IMR-90 (cell line): ENCODE measurements at regions not wholly inside any gene's neighbourhood (a gene's known extent, or its start where the extent isn't known, plus 50 kb on each side); places are given as distances from the start of the nearest gene placed in this dataset.

Experiments used
- ATAC-seq: fragments of 200-7000 bp; cut with Tn5 transposase; 2 replicates; pipeline ENCODE4 v1.9.1; 2020; ENCODE audit warnings: low read depth, mild to moderate bottlenecking, moderate library complexity
- BruUV-seq: library from RNA; stranded (reverse); fragments of 400-500 nt; replicated peaks from 2 replicates; lab custom pipeline; 2021; lab: Mats Ljungman, UMichigan
- CTCF ChIA-PET: fragments of 300-600 bp; formaldehyde crosslinking; extraction: SDS; loops from one replicate; lab custom pipeline; 2021; ENCODE audit warnings: antibody characterized with exemption; lab: Yijun Ruan, JAX
- POLR2A ChIA-PET: fragments of 300-600 bp; sonication (Branson Sonifier 250); formaldehyde crosslinking; loops from one replicate; lab custom pipeline; 2022; ENCODE audit warnings: antibody characterized with exemption; ENCODE audit not compliant: unreplicated experiment; lab: Charles Lee
- DNase-seq: peaks from one replicate; pipeline ENCODE4 v3.0.0; 2013
- H2AFZ ChIP-seq: replicated peaks from 2 replicates; pipeline ENCODE3; 2013; ENCODE audit warnings: low read length, mild to moderate bottlenecking; ENCODE audit not compliant: poor library complexity
- H2AK5ac ChIP-seq: 2 replicates; pipeline ENCODE4 v1.6.1; 2013; ENCODE audit warnings: low read depth, low read length, inconsistent platforms
- H2AK9ac ChIP-seq: replicated peaks from 2 replicates; pipeline ENCODE3; 2013; ENCODE audit warnings: mild to moderate bottlenecking, low read depth, low read length, moderate library complexity; ENCODE audit not compliant: poor library complexity
- H2BK120ac ChIP-seq: 2 replicates; pipeline ENCODE4 v1.6.1; 2013; ENCODE audit warnings: low read depth, low read length, inconsistent platforms
- H2BK15ac ChIP-seq: 3 replicates; pipeline ENCODE4 v1.6.1; 2013; ENCODE audit warnings: low read depth, low read length, inconsistent platforms
- H2BK20ac ChIP-seq: 2 replicates; pipeline ENCODE4 v1.6.1; 2013; ENCODE audit warnings: low read depth, mild to moderate bottlenecking, inconsistent platforms, low read length, moderate library complexity
- H2BK5ac ChIP-seq: 2 replicates; pipeline ENCODE4 v1.6.1; 2013; ENCODE audit warnings: mild to moderate bottlenecking, low read depth, low read length, inconsistent platforms; ENCODE audit not compliant: poor library complexity, severe bottlenecking
- H3K14ac ChIP-seq: replicated peaks from 2 replicates; pipeline ENCODE4 v1.6.1; 2013; ENCODE audit warnings: low read depth, low read length, inconsistent platforms
- H3K18ac ChIP-seq: 2 replicates; pipeline ENCODE4 v1.6.1; 2013; ENCODE audit warnings: low read depth, low read length, control low read depth
- H3K23ac ChIP-seq: 2 replicates; pipeline ENCODE4 v1.6.1; 2013; ENCODE audit warnings: low read depth, low read length, inconsistent platforms
- H3K27ac ChIP-seq: 2 replicates; pipeline ENCODE4 v1.5.1; 2013; ENCODE audit warnings: mild to moderate bottlenecking, control low read depth, low read length; ENCODE audit not compliant: insufficient read depth
- H3K27me3 ChIP-seq: 2 replicates; pipeline ENCODE4 v1.6.1; 2013; ENCODE audit warnings: low read length; ENCODE audit not compliant: control insufficient read depth, insufficient read depth
- H3K36me3 ChIP-seq: 2 replicates; pipeline ENCODE4 v1.6.1; 2013; ENCODE audit warnings: low read length, mixed read lengths; ENCODE audit not compliant: control insufficient read depth, insufficient read depth
- H3K4ac ChIP-seq: 2 replicates; pipeline ENCODE4 v1.6.1; 2013; ENCODE audit warnings: low read depth, low read length, inconsistent platforms
- H3K4me1 ChIP-seq: 2 replicates; pipeline ENCODE4 v1.6.1; 2013; ENCODE audit warnings: low read length, mixed read lengths; ENCODE audit not compliant: control insufficient read depth, insufficient read depth
- H3K4me2 ChIP-seq: 2 replicates; pipeline ENCODE4 v1.6.1; 2013; ENCODE audit warnings: low read depth, mild to moderate bottlenecking, control low read depth, low read length, moderate library complexity
- H3K4me3 ChIP-seq: 2 replicates; pipeline ENCODE4 v1.5.1; 2013; ENCODE audit warnings: low read depth, mild to moderate bottlenecking, control low read depth, low read length, moderate library complexity; ENCODE audit not compliant: insufficient read depth
- H3K56ac ChIP-seq: 2 replicates; pipeline ENCODE4 v1.6.1; 2013; ENCODE audit warnings: low read length, inconsistent platforms; ENCODE audit not compliant: insufficient read depth; ENCODE audit errors: extremely low read depth
- H3K79me1 ChIP-seq, 2 experiments: 2 replicates each; pipeline ENCODE4 v1.6.1; 2013; ENCODE audit warnings: low read length in 2 of 2, inconsistent platforms in 1 of 2, low read depth in 1 of 2
- H3K9ac ChIP-seq: 2 replicates; pipeline ENCODE4 v1.6.1; 2013; ENCODE audit warnings: low read depth, low read length, control low read depth
- H3K9me1 ChIP-seq: 2 replicates; pipeline ENCODE4 v1.6.1; 2013; ENCODE audit warnings: low read length, inconsistent platforms; ENCODE audit not compliant: insufficient read depth
- H3K9me3 ChIP-seq: 2 replicates; pipeline ENCODE4 v1.6.1; 2013; ENCODE audit warnings: low read length; ENCODE audit not compliant: control insufficient read depth, insufficient read depth
- H4K20me1 ChIP-seq: 2 replicates; pipeline ENCODE4 v1.6.1; 2013; ENCODE audit warnings: low read length, inconsistent platforms; ENCODE audit not compliant: insufficient read depth
- H4K5ac ChIP-seq: 2 replicates; pipeline ENCODE4 v1.6.1; 2013; ENCODE audit warnings: mild to moderate bottlenecking, low read depth, low read length, control low read depth
- H4K8ac ChIP-seq, 2 experiments: 2 replicates each; pipeline ENCODE4 v1.6.1; 2013; ENCODE audit warnings: low read depth in 2 of 2, low read length in 2 of 2, control low read depth in 1 of 2, inconsistent platforms in 1 of 2
- H4K91ac ChIP-seq: 2 replicates; pipeline ENCODE4 v1.6.1; 2013; ENCODE audit warnings: low read depth, low read length, inconsistent platforms; ENCODE audit not compliant: insufficient read depth
- CHD1 ChIP-seq: IDR thresholded peaks from 2 replicates; pipeline ENCODE4 v1.6.1; 2012; ENCODE audit warnings: low read depth, low read length, improper control_type of control experiment
- FOS ChIP-seq: fragments of 150-350 bp; IDR thresholded peaks from 2 replicates; pipeline ENCODE4 v1.6.1; 2016; ENCODE audit warnings: low read depth, low read length
- POLR2A ChIP-seq: IDR thresholded peaks from 2 replicates; pipeline ENCODE4 v1.6.1; 2012; ENCODE audit warnings: mild to moderate bottlenecking, low read depth, low read length
- RAD21 ChIP-seq: IDR thresholded peaks from 2 replicates; pipeline ENCODE4 v1.6.1; 2012; ENCODE audit warnings: low read length, improper control_type of control experiment
- RCOR1 ChIP-seq: IDR thresholded peaks from 2 replicates; pipeline ENCODE4 v1.6.1; 2012; ENCODE audit warnings: mild to moderate bottlenecking, low read length, improper control_type of control experiment; ENCODE audit not compliant: insufficient replicate concordance
- RFX5 ChIP-seq: IDR thresholded peaks from 2 replicates; pipeline ENCODE4 v1.8.0; 2012; ENCODE audit warnings: low read depth, mild to moderate bottlenecking, low read length, moderate library complexity
- SMC3 ChIP-seq: fragments of 150-350 bp; IDR thresholded peaks from 2 replicates; pipeline ENCODE4 v1.6.1; 2016; ENCODE audit warnings: low read depth, mild to moderate bottlenecking, antibody characterized with exemption, low read length, moderate library complexity
- WGBS, 2 experiments: methylation state at CpG; one replicate each; pipeline versions ENCODE4 v1.1.5 to v1.1.7; 2013; ENCODE audit warnings: missing lambda C conversion rate in 2 of 2; ENCODE audit not compliant: insufficient read length in 1 of 2; ENCODE audit errors: extremely low coverage in 2 of 2; 5-methylcytosine and 5-hydroxymethylcytosine counted together
- dilution Hi-C: fragments of 300-500 bp; cut with HindIII; formaldehyde crosslinking; loops from one replicate; pipeline ENCODE4 v1.14.3; 2018; ENCODE audit warnings: low sequenced_read_pairs; ENCODE audit not compliant: unreplicated experiment
- in situ Hi-C: fragments of 300-500 bp; cut with MboI; formaldehyde crosslinking; loops from 3 replicates; pipeline ENCODE4 v1.14.3; 2019; ENCODE audit warnings: low sequenced_read_pairs, inconsistent platforms, mixed read lengths
- intact Hi-C: fragments of 100-400 bp; cut with micrococcal nuclease; formaldehyde crosslinking; loops from 2 replicates; pipeline ENCODE4 v1.10.0; 2022
- TF ChIP-seq, protein P1 (sequence below): conservative IDR thresholded peaks from 2 replicates; pipeline ENCODE4 v1.5.1; 2012; ENCODE audit warnings: mild to moderate bottlenecking, low read depth, low read length, improper control_type of control experiment

DNA sequence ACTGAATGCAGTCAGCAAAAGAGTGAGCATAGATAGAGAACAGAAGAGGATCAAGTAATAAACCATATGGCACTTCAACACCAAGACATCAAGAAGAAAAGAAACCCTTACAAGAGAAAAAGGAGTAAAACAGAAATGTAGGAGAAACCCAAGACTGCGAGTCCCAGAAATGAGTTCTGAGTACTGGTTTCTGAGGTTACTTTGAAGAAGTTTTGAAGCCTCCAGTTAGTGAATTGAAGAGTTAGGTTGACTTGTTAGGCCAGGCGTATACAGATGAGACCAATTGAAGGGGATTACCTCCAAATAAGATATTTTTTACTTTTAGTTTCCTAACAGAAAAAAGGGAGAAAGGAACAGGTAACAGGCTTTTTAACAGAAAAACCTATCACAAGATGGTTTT lies 162.2 kb upstream of the SSTR1 start:
- Histone ChIP-seq H3K27me3 (no peaks in the 10 kb centered on the region), H2BK20ac (no peak overlapping the region), H3K36me3 (no peaks in the 10 kb centered on the region), H2AK9ac (no peak overlapping the region), H3K56ac (no peak overlapping the region), H3K79me1 (no peaks in the 10 kb centered on the region), H2AFZ (no peak overlapping the region), H3K9me3 (no peaks in the 10 kb centered on the region), H4K8ac (no peak overlapping the region), H3K4me3 (no peak overlapping the region), H3K23ac (no peak overlapping the region), H2BK120ac (no peak overlapping the region), H2BK15ac (no peak overlapping the region), H4K91ac (no peak overlapping the region), H2AK5ac (no peak overlapping the region), H3K4me1 (no peaks in the 10 kb centered on the region), H3K14ac (no peak overlapping the region), H3K4ac (no peak overlapping the region), H4K20me1 (no peaks in the 10 kb centered on the region), H3K18ac (no peak overlapping the region), H2BK5ac (no peak overlapping the region), H4K5ac (no peak overlapping the region), H3K4me2 (no peak overlapping the region), H3K27ac (no peak overlapping the region), H3K9me1 (no peaks in the 10 kb centered on the region), H3K9ac (no peak overlapping the region)
- intact Hi-C loops, result no loop called here
- dilution Hi-C loops, result no loop called here
- BruUV-seq, result no TSS peak
- no CpG with 5 or more reads among the region's 2 CpGs for WGBS, 2 experiments
- POLR2A ChIA-PET, result no interaction called here
- ATAC-seq, result no peak
- in situ Hi-C loops, result no loop called here
- CTCF ChIA-PET, result no interaction called here
- no peak for DNase-seq
- TF ChIP-seq RAD21 (no peak), SMC3 (no peak), RCOR1 (no peak), CHD1 (no peak), RFX5 (no peak), FOS (no peak), POLR2A (no peak)
- TF ChIP-seq, protein P1, sequence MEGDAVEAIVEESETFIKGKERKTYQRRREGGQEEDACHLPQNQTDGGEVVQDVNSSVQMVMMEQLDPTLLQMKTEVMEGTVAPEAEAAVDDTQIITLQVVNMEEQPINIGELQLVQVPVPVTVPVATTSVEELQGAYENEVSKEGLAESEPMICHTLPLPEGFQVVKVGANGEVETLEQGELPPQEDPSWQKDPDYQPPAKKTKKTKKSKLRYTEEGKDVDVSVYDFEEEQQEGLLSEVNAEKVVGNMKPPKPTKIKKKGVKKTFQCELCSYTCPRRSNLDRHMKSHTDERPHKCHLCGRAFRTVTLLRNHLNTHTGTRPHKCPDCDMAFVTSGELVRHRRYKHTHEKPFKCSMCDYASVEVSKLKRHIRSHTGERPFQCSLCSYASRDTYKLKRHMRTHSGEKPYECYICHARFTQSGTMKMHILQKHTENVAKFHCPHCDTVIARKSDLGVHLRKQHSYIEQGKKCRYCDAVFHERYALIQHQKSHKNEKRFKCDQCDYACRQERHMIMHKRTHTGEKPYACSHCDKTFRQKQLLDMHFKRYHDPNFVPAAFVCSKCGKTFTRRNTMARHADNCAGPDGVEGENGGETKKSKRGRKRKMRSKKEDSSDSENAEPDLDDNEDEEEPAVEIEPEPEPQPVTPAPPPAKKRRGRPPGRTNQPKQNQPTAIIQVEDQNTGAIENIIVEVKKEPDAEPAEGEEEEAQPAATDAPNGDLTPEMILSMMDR, result no peak
